GM13976 (cell line): ENCODE measurements at regions not wholly inside any gene's neighbourhood (a gene's known extent, or its start where the extent isn't known, plus 50 kb on each side); places are given as distances from the start of the nearest gene placed in this dataset.

ENCODE experiments used
- DNase-seq: peaks from one replicate; pipeline ENCODE4 v3.0.0; 2012; ENCODE audit warnings: low spot score
- CTCF ChIP-seq: IDR thresholded peaks from 2 replicates; pipeline ENCODE4 v1.5.1; 2012; ENCODE audit warnings: borderline replicate concordance, mild to moderate bottlenecking; ENCODE audit not compliant: insufficient read depth; ENCODE audit errors: extremely low read depth, missing control alignments, control extremely low read depth
- in situ Hi-C: fragments of 300-500 bp; cut with MboI; formaldehyde crosslinking; loops from one replicate; pipeline ENCODE4 v1.12.0; 2022; ENCODE audit warnings: low sequenced_read_pairs, mixed read lengths, inconsistent platforms; ENCODE audit not compliant: unreplicated experiment

- DNase-seq: no peak
- in situ Hi-C loops: no loop called here
- TF ChIP-seq CTCF: no peak
Measured at GRCh38 chr5:165015547-165015946, 1510.1 kb downstream of the MAT2B start.

DNA sequence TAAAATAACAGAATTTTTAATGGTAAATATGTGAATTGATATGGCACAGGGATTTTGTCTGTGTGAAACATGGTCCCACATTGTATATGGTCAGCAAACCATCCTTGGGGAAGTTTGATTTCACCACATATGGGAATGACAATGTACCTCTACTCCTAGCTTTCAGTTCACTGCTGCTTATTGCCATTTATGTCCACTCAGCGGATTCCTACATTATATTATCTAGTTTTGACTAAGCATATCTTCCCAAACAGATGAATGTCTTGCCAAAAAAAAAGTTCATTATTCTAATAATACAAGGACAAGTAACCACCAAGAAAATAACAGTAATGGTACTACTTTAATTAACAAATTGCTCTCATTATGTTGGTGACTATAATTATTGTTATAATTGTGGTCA lies 1521.6 kb downstream of the MAT2B start:
- TF ChIP-seq CTCF: no peak
- DNase-seq: no peak
- in situ Hi-C loops: no loop called here

DNA sequence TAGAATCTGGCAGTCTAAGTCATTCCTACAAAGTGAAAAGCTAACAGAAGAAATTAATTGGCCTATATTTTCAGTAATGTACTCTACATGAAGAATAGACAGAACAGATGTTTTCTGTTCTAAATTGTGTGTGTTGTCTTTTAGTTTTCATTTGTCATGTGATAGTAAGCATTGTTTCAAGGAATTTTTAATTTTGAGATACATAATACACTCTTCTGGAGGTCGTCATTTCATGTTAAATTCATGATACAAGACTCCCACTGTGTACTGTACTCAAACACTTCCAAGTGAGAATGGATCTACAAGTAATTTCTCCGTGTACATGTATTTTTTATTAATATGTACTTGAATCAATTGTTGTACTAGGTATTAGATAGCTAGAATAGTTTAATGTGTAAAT lies 1522.9 kb downstream of the MAT2B start:
- TF ChIP-seq CTCF: no peak
- in situ Hi-C loops: no loop called here
- DNase-seq: no peak

GRCh38 chr5:165029099-165029870 lies 1523.9 kb downstream of the MAT2B start:
- no peak for DNase-seq
- in situ Hi-C loops: no loop called here
- peak; percentile 12 for TF ChIP-seq CTCF

GRCh38 chr5:165030971-165031370 lies 1525.6 kb downstream of the MAT2B start:
- in situ Hi-C loops: no loop called here
- TF ChIP-seq CTCF: no peak

GRCh38 chr5:165031371-165031770 lies 1526.0 kb downstream of the MAT2B start:
- TF ChIP-seq CTCF: no peak
- in situ Hi-C loops: no loop called here
- DNase-seq: no peak

More at GRCh38 chr5:165030971-165031370, 1525.6 kb downstream of the MAT2B start:
- no peak for DNase-seq

GRCh38 chr5:165035520-165035919 lies 1530.1 kb downstream of the MAT2B start:
- DNase-seq: no peak
- TF ChIP-seq CTCF: no peak
- in situ Hi-C loops: no loop called here
